HFF-Myc (cell line): ENCODE measurements at regions not wholly inside any gene's neighbourhood (a gene's known extent, or its start where the extent isn't known, plus 50 kb on each side); places are given as distances from the start of the nearest gene placed in this dataset.

Source experiments
- DNase-seq: peaks from one replicate; pipeline ENCODE4 v3.0.0-alpha.2; 2011; ENCODE audit warnings: low read depth; ENCODE audit errors: extremely low read depth
- H3K4me3 ChIP-seq: replicated peaks from 2 replicates; pipeline ENCODE4 v1.5.1; 2011; ENCODE audit warnings: low read depth, mild to moderate bottlenecking, control low read depth, low read length
- CTCF ChIP-seq: IDR thresholded peaks from 2 replicates; pipeline ENCODE4 v1.5.1; 2012; ENCODE audit warnings: mild to moderate bottlenecking, low read depth, low read length, control low read depth; ENCODE audit errors: missing control alignments

- H3K4me3 ChIP-seq: no peak overlapping the region
- DNase-seq: no peak
- no peak for TF ChIP-seq CTCF
Observed at GRCh38 chr11:45079943-45080719, 66.3 kb upstream of the PRDM11 start.

DNA sequence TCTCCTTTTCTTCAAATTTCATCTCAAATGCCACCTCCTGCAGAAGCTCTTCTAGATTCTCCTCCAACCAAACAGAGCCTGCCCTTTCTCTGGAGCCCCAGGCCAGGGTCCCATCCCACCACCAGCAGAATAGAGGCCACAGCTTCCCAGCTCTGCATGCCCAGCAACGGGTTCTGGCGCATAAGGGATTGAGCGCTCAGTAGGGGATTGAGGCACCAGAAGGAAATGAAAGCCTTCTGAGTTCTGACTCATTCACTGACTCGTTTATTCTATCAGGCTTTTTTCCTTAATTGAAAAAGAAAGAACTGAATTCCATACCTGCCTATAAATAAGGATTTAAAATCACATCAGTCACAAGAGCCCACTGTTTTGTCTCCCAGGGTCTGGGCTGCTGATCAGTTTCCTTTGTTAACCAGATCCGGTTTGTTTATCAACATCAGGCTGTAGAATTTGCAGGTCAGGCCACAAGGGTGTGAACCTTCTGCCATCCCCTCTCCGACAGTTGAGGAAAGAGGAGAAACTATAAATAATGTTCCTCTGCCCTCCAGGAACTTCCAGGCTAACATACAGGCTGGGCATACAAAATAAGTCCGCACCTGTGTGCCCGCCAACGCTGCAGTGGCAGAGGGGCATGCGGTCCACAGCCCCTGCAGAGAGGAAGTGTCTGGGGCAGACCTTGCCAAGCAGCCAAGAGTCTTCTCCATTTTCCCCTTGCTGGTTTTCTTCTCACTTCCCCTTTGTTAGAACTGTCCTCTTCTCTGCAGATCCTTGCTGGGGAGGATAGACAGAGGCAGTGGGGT, 63.5 kb upstream of the PRDM11 start:
- H3K4me3 ChIP-seq: no peak overlapping the region

DNA sequence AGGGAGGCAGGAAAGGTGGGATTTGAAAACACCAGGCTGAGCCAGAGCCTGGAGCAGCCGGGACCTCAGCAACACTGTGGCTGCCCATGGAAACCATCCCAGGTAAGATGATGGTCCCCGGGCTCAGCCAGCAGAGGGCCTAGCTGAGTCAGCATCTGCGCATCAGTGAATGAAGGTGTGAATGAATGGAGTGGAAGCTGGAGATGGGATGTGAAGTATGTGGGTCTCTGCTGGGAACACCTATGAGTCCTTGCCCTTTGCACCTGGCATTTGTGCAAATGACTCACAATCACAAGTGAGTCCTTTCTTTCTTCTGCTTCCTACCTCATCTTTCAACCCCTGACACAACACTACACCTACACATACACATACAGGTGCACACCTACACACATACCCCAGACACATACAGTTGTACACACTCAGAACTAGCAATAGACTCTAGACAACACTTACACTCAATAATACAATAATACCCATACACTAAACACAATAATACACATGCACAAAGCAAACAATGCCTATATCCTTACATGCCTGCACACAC, 62.8 kb upstream of the PRDM11 start:
- TF ChIP-seq CTCF: peak; percentile 27
- no peak overlapping the region for H3K4me3 ChIP-seq
- DNase-seq: no peak

More for the DNA sequence above, 63.5 kb upstream of the PRDM11 start:
- TF ChIP-seq CTCF: no peak
- DNase-seq: no peak

- DNase-seq: no peak
- no peak for TF ChIP-seq CTCF
- H3K4me3 ChIP-seq: no peak overlapping the region
Observed at GRCh38 chr11:45085646-45086501, 60.6 kb upstream of the PRDM11 start.

DNA sequence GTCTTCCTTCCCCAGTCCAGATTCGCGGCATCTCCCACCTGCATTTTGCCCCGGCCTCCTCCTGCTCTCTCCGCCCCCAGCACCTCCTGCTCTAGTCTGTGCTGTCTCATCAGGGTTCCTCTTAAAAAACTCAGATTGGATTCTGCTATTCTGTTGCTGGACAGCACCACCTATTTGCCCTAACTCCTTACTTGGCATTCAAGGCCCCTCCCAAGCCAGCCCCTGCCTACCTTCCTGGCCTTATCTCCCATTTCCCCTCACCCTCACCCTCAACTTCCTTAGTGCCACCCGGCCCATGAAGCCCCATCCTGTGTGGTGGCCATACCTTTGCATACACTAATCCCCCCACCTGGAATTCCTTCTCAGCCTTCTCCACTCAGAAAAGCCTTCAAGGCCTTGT, 59.9 kb upstream of the PRDM11 start:
- no peak for TF ChIP-seq CTCF
- no peak for DNase-seq
- H3K4me3 ChIP-seq: no peak overlapping the region
